GM12878 (cell line): ENCODE measurements at regions not wholly inside any gene's neighbourhood (a gene's known extent, or its start where the extent isn't known, plus 50 kb on each side); places are given as distances from the start of the nearest gene placed in this dataset.

ENCODE experiments used
- ATAC-seq: fragments of 200-7000 bp; cut with Tn5 transposase; 3 replicates; pipeline ENCODE4 v1.9.1; 2020; ENCODE audit warnings: mild to moderate bottlenecking, moderate library complexity
- BruUV-seq: library from RNA; stranded (reverse); fragments of 400-500 nt; replicated peaks from 2 replicates; lab custom pipeline; 2021; lab: Mats Ljungman, UMichigan
- CTCF ChIA-PET: fragments of 300-600 bp; sonication (Branson Sonifier 250); formaldehyde crosslinking; extraction: SDS; loops from one replicate; lab custom pipeline; 2021; ENCODE audit warnings: inconsistent platforms; lab: Yijun Ruan, JAX
- POLR2A ChIA-PET: fragments of 350-600 bp; formaldehyde crosslinking; extraction: SDS; loops from one replicate; lab custom pipeline; 2021; ENCODE audit warnings: inconsistent platforms; lab: Charles Lee
- RAD21 ChIA-PET: fragments of 300-600 bp; sonication (Branson Sonifier 250); formaldehyde crosslinking; loops from one replicate; lab custom pipeline; 2023; ENCODE audit warnings: antibody characterized with exemption; ENCODE audit not compliant: unreplicated experiment; lab: Charles Lee
- SMC1A ChIA-PET: fragments of 300-600 bp; sonication (Branson Sonifier 250); formaldehyde crosslinking; loops from one replicate; lab custom pipeline; 2023; ENCODE audit not compliant: unreplicated experiment, uncharacterized antibody; lab: Charles Lee
- DNase-seq: peaks from one replicate; pipeline ENCODE4 v3.0.0-alpha.2; 2011; ENCODE audit warnings: low read depth, low spot score
- FAIRE-seq: peaks from 3 replicates; lab custom pipeline; 2011; peaks lifted over from hg19 to GRCh38; lab: Jason Lieb, UNC
- H2AFZ ChIP-seq: 2 replicates; pipeline ENCODE4 v1.6.0; 2011; ENCODE audit warnings: low read depth, low read length, control low read depth; ENCODE audit not compliant: control insufficient read depth
- H3K27ac ChIP-seq: 2 replicates; pipeline ENCODE4 v1.5.1; 2011; ENCODE audit warnings: control low read depth; ENCODE audit not compliant: control insufficient read depth, insufficient read depth
- H3K27me3 ChIP-seq, 2 experiments: replicated peaks in 1 of 2; 2 replicates each; pipeline versions ENCODE4 v1.6.0 to v1.6.1; 2011; ENCODE audit warnings: low read length in 1 of 2; ENCODE audit not compliant: control insufficient read depth in 2 of 2, insufficient read depth in 2 of 2
- H3K36me3 ChIP-seq, 2 experiments: 2 replicates each; pipeline ENCODE4 v1.5.1; 2011; ENCODE audit warnings: low read length in 1 of 2; ENCODE audit not compliant: control insufficient read depth in 2 of 2, insufficient read depth in 2 of 2
- H3K4me1 ChIP-seq: 2 replicates; pipeline ENCODE4 v1.6.1; 2011; ENCODE audit warnings: mild to moderate bottlenecking, low read length, moderate library complexity, mixed read lengths; ENCODE audit not compliant: control insufficient read depth, insufficient read depth
- H3K4me2 ChIP-seq: 2 replicates; pipeline ENCODE4 v1.6.0; 2011; ENCODE audit warnings: control low read depth; ENCODE audit not compliant: control insufficient read depth, insufficient read depth
- H3K4me3 ChIP-seq: fragments of 200-600 bp; sonication (generic); 2 replicates; pipeline ENCODE4 v1.5.1; 2016
- H3K79me2 ChIP-seq: 2 replicates; pipeline ENCODE4 v1.6.0; 2011; ENCODE audit warnings: low read length; ENCODE audit not compliant: control insufficient read depth, insufficient read depth
- H3K9ac ChIP-seq: 2 replicates; pipeline ENCODE4 v1.8.0; 2011; ENCODE audit warnings: low read length, control low read depth, mixed read lengths; ENCODE audit not compliant: control insufficient read depth, insufficient read depth
- H3K9me3 ChIP-seq: replicated peaks from 3 replicates; pipeline ENCODE4 v1.5.1; 2011; ENCODE audit warnings: mild to moderate bottlenecking, low read length; ENCODE audit not compliant: control insufficient read depth, insufficient read depth
- H4K20me1 ChIP-seq: 2 replicates; pipeline ENCODE4 v1.6.0; 2011; ENCODE audit not compliant: control insufficient read depth, insufficient read depth
- EGR1 ChIP-seq, 2 experiments: IDR thresholded peaks; 1 replicate in 1 of 2; 2 replicates in 1 of 2; pipeline ENCODE4 v1.6.1; 2011 to 2012; ENCODE audit warnings: low read depth in 2 of 2, low read length in 2 of 2, borderline replicate concordance in 1 of 2, mild to moderate bottlenecking in 1 of 2, moderate library complexity in 1 of 2
- ESRRA ChIP-seq: IDR thresholded peaks from 2 replicates; pipeline ENCODE4 v1.6.1; 2012; ENCODE audit warnings: mild to moderate bottlenecking, low read length, improper control_type of control experiment
- IKZF2 ChIP-seq, 2 experiments: fragments of 450-650 bp; IDR thresholded peaks; 2 replicates each; pipeline ENCODE4 v1.6.1; 2017; ENCODE audit warnings: mild to moderate bottlenecking in 2 of 2, moderate library complexity in 2 of 2
- IRF4 ChIP-seq: IDR thresholded peaks from 2 replicates; pipeline ENCODE4 v1.6.1; 2011; ENCODE audit warnings: low read depth, low read length
- SIN3A ChIP-seq: IDR thresholded peaks from 2 replicates; pipeline ENCODE4 v1.6.1; 2012; ENCODE audit warnings: low read depth, low read length, improper control_type of control experiment
- SUPT20H ChIP-seq: IDR thresholded peaks from 2 replicates; pipeline ENCODE4 v1.6.1; 2011; ENCODE audit warnings: low read depth, mild to moderate bottlenecking, low read length, moderate library complexity, borderline replicate concordance; ENCODE audit not compliant: control insufficient read depth
- WGBS: methylation state at CpG from one replicate; pipeline ENCODE4 v1.1.6; 2016; ENCODE audit warnings: low lambda C conversion rate; ENCODE audit not compliant: insufficient replicate concordance, insufficient coverage; ENCODE audit errors: missing lambda C conversion rate; 5-methylcytosine and 5-hydroxymethylcytosine counted together
- in situ Hi-C: fragments of 300-500 bp; cut with MboI; formaldehyde crosslinking; loops from 9 replicates; pipeline ENCODE4 v1.14.3; 2018; ENCODE audit warnings: mixed read lengths
- intact Hi-C: fragments of 100-400 bp; cut with micrococcal nuclease; formaldehyde crosslinking; loops from one replicate; pipeline ENCODE4 v1.14.2; 2022; ENCODE audit not compliant: unreplicated experiment
- TF ChIP-seq, protein P1 (sequence below): fragments of 450-650 bp; IDR thresholded peaks from 2 replicates; pipeline ENCODE4 v1.6.1; 2017; ENCODE audit warnings: antibody characterized with exemption, mild to moderate bottlenecking, moderate library complexity
- TF ChIP-seq, protein P2 (sequence below): fragments of 450-650 bp; IDR thresholded peaks from 2 replicates; pipeline ENCODE4 v1.6.1; 2018; ENCODE audit warnings: borderline replicate concordance, mild to moderate bottlenecking; ENCODE audit not compliant: partially characterized antibody
- TF ChIP-seq, protein P3 (sequence below): fragments of 450-650 bp; IDR thresholded peaks from 2 replicates; pipeline ENCODE4 v1.6.1; 2016; ENCODE audit warnings: mild to moderate bottlenecking
- TF ChIP-seq, protein P4 (sequence below): fragments of 450-650 bp; IDR thresholded peaks from 2 replicates; pipeline ENCODE4 v1.6.1; 2017; ENCODE audit warnings: borderline replicate concordance
- TF ChIP-seq, protein P5 (sequence below): IDR thresholded peaks from 2 replicates; pipeline ENCODE4 v1.6.1; 2012; ENCODE audit warnings: low read depth, low read length, improper control_type of control experiment

DNA sequence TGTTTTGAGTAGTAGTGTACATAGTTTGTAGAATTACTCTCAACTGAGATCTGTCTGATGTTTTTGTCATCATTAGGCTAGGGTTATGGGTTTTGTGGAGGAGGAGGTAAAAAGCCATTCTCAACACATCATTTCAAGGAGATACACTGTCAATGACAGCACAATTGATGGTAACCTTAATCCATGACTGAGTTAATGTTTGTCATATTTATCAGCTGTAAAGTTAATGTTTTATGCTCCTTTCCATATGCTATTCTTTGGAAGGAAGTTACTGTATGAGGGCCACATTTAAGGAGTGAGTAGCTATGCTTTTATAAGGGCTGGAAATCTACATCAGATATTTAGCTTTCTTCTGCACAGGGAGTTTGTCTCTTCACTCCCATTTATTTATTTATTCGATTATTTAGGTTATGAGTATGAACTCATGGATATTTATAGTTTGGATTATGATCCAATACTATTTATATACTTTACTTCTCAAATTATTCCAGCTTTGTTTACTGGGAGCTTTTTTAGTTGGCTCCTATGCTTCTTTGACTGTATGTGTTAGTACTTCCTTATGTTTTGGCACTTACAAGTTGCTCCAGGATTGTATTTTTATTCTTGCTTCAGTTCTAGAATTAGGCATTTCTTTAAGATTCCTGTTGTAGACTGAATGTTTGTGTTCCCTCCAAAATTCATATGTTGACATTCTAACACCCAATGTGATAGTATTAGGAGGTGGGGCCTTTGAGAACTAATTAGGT, 156.6 kb upstream of the HCRTR2 start:
- Histone ChIP-seq H3K27me3 (no peaks in the 10 kb centered on the region), H3K4me2 (no peak overlapping the region), H3K9ac (no peak overlapping the region), H3K79me2 (no peaks in the 10 kb centered on the region), H3K27ac (no peak overlapping the region), H3K4me1 (no peaks in the 10 kb centered on the region), H4K20me1 (no peaks in the 10 kb centered on the region), H2AFZ (no peak overlapping the region), H3K9me3 (no peaks in the 10 kb centered on the region), H3K36me3 (no peaks in the 10 kb centered on the region), H3K4me3 (no peak overlapping the region)
- FAIRE-seq (no peak), ATAC-seq (no peak), DNase-seq (no peak)
- CTCF ChIA-PET, result interaction anchor here (0.7 kb wide), 1 partner anchor 10 kb away, joined by 3 read pairs; no protein-coding TSS in a partner anchor
- in situ Hi-C loops, result no loop called here
- RAD21 ChIA-PET, result no interaction called here
- 0% methylated on average over 1 of the region's 1 CpG for WGBS
- no TSS peak for BruUV-seq
- SMC1A ChIA-PET, result interaction anchor here (0.6 kb wide), 1 partner anchor 50 kb away, joined by 3 read pairs; no protein-coding TSS in a partner anchor
- POLR2A ChIA-PET, result no interaction called here
- intact Hi-C loops, result no loop called here
- no peak for TF ChIP-seq ESRRA
- TF ChIP-seq EGR1 (IDR thresholded peaks at IDR 0.05; ENCODE audit: borderline replicate concordance in 1 of 2, low read depth in 2 of 2, low read length in 2 of 2), result no peak
- TF ChIP-seq, protein P1, sequence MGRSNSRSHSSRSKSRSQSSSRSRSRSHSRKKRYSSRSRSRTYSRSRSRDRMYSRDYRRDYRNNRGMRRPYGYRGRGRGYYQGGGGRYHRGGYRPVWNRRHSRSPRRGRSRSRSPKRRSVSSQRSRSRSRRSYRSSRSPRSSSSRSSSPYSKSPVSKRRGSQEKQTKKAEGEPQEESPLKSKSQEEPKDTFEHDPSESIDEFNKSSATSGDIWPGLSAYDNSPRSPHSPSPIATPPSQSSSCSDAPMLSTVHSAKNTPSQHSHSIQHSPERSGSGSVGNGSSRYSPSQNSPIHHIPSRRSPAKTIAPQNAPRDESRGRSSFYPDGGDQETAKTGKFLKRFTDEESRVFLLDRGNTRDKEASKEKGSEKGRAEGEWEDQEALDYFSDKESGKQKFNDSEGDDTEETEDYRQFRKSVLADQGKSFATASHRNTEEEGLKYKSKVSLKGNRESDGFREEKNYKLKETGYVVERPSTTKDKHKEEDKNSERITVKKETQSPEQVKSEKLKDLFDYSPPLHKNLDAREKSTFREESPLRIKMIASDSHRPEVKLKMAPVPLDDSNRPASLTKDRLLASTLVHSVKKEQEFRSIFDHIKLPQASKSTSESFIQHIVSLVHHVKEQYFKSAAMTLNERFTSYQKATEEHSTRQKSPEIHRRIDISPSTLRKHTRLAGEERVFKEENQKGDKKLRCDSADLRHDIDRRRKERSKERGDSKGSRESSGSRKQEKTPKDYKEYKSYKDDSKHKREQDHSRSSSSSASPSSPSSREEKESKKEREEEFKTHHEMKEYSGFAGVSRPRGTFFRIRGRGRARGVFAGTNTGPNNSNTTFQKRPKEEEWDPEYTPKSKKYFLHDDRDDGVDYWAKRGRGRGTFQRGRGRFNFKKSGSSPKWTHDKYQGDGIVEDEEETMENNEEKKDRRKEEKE, result no peak
- TF ChIP-seq, protein P2, sequence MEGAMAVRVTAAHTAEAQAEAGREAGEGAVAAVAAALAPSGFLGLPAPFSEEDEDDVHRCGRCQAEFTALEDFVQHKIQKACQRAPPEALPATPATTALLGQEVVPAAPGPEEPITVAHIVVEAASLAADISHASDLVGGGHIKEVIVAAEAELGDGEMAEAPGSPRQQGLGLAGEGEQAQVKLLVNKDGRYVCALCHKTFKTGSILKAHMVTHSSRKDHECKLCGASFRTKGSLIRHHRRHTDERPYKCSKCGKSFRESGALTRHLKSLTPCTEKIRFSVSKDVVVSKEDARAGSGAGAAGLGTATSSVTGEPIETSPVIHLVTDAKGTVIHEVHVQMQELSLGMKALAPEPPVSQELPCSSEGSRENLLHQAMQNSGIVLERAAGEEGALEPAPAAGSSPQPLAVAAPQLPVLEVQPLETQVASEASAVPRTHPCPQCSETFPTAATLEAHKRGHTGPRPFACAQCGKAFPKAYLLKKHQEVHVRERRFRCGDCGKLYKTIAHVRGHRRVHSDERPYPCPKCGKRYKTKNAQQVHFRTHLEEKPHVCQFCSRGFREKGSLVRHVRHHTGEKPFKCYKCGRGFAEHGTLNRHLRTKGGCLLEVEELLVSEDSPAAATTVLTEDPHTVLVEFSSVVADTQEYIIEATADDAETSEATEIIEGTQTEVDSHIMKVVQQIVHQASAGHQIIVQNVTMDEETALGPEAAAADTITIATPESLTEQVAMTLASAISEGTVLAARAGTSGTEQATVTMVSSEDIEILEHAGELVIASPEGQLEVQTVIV, result no peak
- TF ChIP-seq, protein P3, sequence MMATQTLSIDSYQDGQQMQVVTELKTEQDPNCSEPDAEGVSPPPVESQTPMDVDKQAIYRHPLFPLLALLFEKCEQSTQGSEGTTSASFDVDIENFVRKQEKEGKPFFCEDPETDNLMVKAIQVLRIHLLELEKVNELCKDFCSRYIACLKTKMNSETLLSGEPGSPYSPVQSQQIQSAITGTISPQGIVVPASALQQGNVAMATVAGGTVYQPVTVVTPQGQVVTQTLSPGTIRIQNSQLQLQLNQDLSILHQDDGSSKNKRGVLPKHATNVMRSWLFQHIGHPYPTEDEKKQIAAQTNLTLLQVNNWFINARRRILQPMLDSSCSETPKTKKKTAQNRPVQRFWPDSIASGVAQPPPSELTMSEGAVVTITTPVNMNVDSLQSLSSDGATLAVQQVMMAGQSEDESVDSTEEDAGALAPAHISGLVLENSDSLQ, result no peak
- TF ChIP-seq, protein P4, sequence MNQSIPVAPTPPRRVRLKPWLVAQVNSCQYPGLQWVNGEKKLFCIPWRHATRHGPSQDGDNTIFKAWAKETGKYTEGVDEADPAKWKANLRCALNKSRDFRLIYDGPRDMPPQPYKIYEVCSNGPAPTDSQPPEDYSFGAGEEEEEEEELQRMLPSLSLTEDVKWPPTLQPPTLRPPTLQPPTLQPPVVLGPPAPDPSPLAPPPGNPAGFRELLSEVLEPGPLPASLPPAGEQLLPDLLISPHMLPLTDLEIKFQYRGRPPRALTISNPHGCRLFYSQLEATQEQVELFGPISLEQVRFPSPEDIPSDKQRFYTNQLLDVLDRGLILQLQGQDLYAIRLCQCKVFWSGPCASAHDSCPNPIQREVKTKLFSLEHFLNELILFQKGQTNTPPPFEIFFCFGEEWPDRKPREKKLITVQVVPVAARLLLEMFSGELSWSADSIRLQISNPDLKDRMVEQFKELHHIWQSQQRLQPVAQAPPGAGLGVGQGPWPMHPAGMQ, result no peak
- TF ChIP-seq, protein P5, sequence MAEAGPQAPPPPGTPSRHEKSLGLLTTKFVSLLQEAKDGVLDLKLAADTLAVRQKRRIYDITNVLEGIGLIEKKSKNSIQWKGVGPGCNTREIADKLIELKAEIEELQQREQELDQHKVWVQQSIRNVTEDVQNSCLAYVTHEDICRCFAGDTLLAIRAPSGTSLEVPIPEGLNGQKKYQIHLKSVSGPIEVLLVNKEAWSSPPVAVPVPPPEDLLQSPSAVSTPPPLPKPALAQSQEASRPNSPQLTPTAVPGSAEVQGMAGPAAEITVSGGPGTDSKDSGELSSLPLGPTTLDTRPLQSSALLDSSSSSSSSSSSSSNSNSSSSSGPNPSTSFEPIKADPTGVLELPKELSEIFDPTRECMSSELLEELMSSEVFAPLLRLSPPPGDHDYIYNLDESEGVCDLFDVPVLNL, result no peak
- no peak for TF ChIP-seq IKZF2 (IDR thresholded peaks at IDR 0.05)
- TF ChIP-seq SIN3A, result no peak
- no peak for TF ChIP-seq SUPT20H
- TF ChIP-seq IRF4, result no peak
